GM19035 (cell line): ENCODE measurements at regions not wholly inside any gene's neighbourhood (a gene's known extent, or its start where the extent isn't known, plus 50 kb on each side); places are given as distances from the start of the nearest gene placed in this dataset.
"Not testable (repeated sequence)": the region's sequence is repeated elsewhere in the genome, so short reads cannot be mapped to it uniquely, and the experiment has no call there.

Experiments used
- ATAC-seq: cut with Tn5 transposase; IDR thresholded peaks from one replicate; pipeline ENCODE4 v1.9.1; 2021; ENCODE audit not compliant: unreplicated experiment

DNA sequence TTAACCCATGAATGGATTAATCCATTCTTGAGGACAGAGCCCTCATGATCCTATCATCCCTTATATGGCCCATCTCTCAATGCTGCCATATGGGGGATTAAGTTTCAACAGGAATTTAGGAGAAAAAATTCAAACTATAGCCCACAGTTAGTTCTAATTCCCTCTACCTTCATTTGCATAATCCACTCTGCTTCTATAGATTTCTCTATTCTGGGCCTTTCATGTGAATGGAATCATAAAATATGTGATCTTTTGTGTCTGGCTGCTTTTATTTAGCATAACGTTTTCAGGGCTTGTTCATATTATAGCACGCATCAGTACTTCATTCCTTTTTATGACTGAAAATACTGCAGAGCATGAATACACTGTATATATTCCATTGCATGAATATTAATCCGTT is 55.4 kb downstream of the CTSL start:
- ATAC-seq: no peak

GRCh38 chr9:87783180-87783579 is 57.3 kb downstream of the CTSL start:
- ATAC-seq: no peak

- not testable (repeated sequence) for ATAC-seq
These were observed 59.5 kb downstream of the CTSL start for GRCh38 chr9:87785315-87785970.

- ATAC-seq: no peak
These were observed 60.5 kb downstream of the CTSL start for GRCh38 chr9:87786423-87786822.

DNA sequence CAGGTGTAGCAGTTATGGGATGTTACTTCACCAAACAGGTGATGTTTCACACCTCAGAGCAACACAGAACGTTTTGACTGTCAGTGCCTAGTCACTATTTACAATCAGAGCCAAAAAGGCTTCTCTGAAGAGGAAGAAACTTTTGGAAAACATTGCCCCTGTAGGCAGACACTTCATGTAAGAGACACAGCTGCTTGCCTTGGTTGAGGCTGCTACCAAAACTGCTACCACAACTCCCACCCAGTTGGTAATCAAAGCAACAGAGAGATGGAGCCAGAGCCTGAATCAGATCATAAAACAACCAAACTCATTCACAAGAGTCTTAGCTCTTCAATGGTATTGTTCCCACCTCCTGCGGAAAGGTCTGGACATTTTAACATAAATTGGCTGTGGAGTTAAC is 61.0 kb downstream of the CTSL start:
- no peak for ATAC-seq

- no peak for ATAC-seq
These were observed 61.8 kb downstream of the CTSL start for GRCh38 chr9:87787735-87788134.

- ATAC-seq: peak; percentile 98
These were observed 66.9 kb downstream of the CTSL start for GRCh38 chr9:87792831-87793288.

GRCh38 chr9:87793292-87793691 is 67.4 kb downstream of the CTSL start:
- peak; percentile 6 for ATAC-seq

GRCh38 chr9:87795178-87795577 is 69.3 kb downstream of the CTSL start:
- no peak for ATAC-seq

GRCh38 chr9:87796196-87796595 is 70.3 kb downstream of the CTSL start:
- ATAC-seq: no peak

- no peak for ATAC-seq
These were observed 72.4 kb downstream of the CTSL start for GRCh38 chr9:87798261-87798833.

GRCh38 chr9:87799503-87799902 is 73.6 kb downstream of the CTSL start:
- ATAC-seq: no peak

- no peak for ATAC-seq
These were observed 74.5 kb downstream of the CTSL start for GRCh38 chr9:87800456-87800855.

- no peak for ATAC-seq
These were observed 75.1 kb downstream of the CTSL start for GRCh38 chr9:87801013-87801412.

- ATAC-seq: no peak
These were observed 77.2 kb downstream of the CTSL start for GRCh38 chr9:87803166-87803565.

GRCh38 chr9:87803623-87804345 is 77.9 kb downstream of the CTSL start:
- no peak for ATAC-seq

DNA sequence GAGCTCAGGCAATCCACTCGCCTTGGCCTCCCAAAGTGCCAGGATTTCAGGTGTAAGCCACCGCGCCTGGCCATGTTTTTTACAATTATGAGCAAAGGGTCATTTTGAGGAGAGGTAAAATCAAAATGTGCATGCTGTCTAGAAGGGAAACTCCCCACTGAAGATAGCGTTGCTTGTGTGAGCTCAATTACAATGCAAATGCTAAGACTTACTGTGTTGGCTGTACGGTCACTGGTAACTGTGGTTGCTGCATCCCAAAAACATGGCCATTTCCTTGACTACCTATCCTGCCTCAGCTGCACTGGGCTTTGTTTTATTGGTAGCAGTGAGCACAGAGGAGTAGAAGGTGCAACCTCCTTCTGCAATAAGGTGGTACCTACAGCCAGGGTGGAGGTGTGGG is 77.4 kb upstream of the SPATA31E1 start:
- no peak for ATAC-seq

DNA sequence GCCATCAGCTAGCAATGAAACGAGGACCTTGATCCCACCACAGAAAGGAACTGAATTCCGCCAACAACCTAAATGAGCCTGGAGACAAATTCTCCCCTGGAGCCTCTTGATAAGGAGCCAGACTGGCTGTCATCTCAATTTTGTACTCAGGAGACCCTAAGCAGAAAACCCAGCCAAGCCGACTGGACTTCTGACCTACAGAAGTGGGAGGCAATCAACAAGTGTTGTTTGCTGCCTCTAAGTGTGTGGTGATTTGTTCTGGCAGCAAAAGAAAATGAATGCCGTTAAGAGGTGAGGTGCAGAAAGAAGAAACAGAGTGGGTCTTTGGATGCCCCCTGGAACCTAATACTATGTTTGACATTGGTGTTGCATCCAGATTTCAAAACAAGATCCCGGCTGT is 72.7 kb upstream of the SPATA31E1 start:
- ATAC-seq: no peak

- ATAC-seq: no peak
These were observed 71.9 kb upstream of the SPATA31E1 start for GRCh38 chr9:87810679-87811178.

DNA sequence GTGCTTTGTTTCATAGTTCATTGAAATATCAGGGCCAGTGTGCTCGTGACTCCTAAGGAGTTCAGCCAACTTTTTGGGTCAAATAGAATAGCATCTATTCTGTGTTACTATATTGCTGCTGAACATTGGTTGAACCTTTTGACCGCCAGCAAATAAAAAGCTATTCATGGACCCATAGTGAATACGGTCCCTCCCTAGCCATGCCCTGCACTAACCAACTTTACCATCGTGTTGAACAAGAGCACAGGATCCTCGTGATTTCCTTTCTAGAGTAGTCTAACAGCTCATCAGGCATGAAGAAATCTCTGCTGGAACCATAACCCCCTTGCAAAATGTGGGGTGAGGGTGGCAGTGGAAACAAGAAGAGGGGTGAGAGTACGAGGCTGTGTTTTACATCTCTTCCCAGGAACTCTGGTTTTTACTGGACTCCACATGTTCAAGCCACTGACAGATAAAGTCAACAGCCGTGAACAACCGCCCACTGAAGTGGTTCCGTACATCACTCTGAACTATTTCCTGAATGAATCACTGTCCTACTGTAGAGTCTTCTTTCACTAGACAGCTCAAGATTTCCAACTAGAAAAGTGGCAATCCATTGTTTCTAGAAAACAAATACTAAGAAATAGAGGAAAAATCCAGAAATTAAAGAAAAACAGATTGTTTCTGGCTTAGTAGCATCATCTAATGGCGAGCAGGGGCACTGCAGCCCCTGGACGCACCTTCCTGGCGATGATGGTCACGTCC is 70.1 kb upstream of the SPATA31E1 start:
- ATAC-seq: no peak

- no peak for ATAC-seq
These were observed 69.6 kb upstream of the SPATA31E1 start for GRCh38 chr9:87813119-87813463.

- no peak for ATAC-seq
These were observed 66.6 kb upstream of the SPATA31E1 start for GRCh38 chr9:87816036-87816435.
